Natural killer cell (primary cell): ENCODE measurements at regions not wholly inside any gene's neighbourhood (a gene's known extent, or its start where the extent isn't known, plus 50 kb on each side); places are given as distances from the start of the nearest gene placed in this dataset.

ENCODE experiments used
- ATAC-seq, 3 donors: fragments of 150-1000 bp in 2 of 3; fragments of 200-7000 bp in 1 of 3; cut with Tn5 transposase; 1 replicate in 1 of 3; 2 replicates in 2 of 3; pipeline ENCODE4 v1.10.0; 2021; ENCODE audit warnings: mild to moderate bottlenecking in 2 of 3, moderate library complexity in 2 of 3
- DNase-seq, 2 donors: peaks; one replicate each; pipeline versions ENCODE4 v3.0.0 to v3.0.0-alpha.2; 2013 to 2021; ENCODE audit warnings: mixed read lengths in 1 of 2
- H3K27ac ChIP-seq: one replicate; pipeline ENCODE4 v1.5.1; 2013; ENCODE audit warnings: mild to moderate bottlenecking, low read length
- H3K27me3 ChIP-seq: one replicate; pipeline ENCODE4 v1.6.1; 2013; ENCODE audit warnings: low read length; ENCODE audit not compliant: control insufficient read depth, insufficient read depth
- H3K36me3 ChIP-seq: one replicate; pipeline ENCODE4 v1.6.1; 2013; ENCODE audit warnings: low read length; ENCODE audit not compliant: control insufficient read depth, insufficient read depth
- H3K4me1 ChIP-seq: one replicate; pipeline ENCODE4 v1.6.1; 2013; ENCODE audit warnings: low read length; ENCODE audit not compliant: control insufficient read depth, insufficient read depth
- H3K4me3 ChIP-seq: one replicate; pipeline ENCODE4 v1.5.1; 2013; ENCODE audit warnings: low read length
- H3K9me3 ChIP-seq: one replicate; pipeline ENCODE4 v1.6.1; 2013; ENCODE audit warnings: low read length; ENCODE audit not compliant: control insufficient read depth, insufficient read depth
- H3K27ac Mint-ChIP-seq, 2 donors: one replicate each; pipeline ENCODE4 v1.8.0; 2022; ENCODE audit warnings: mild to moderate bottlenecking in 2 of 2, mixed read lengths in 2 of 2, moderate library complexity in 1 of 2
- H3K27me3 Mint-ChIP-seq, 2 donors: one replicate each; pipeline ENCODE4 v1.8.0; 2022; ENCODE audit warnings: low read depth in 2 of 2, mixed read lengths in 2 of 2
- H3K36me3 Mint-ChIP-seq: one replicate; pipeline ENCODE4 v1.8.0; 2022; ENCODE audit warnings: mixed read lengths
- H3K4me1 Mint-ChIP-seq, 2 donors: one replicate each; pipeline ENCODE4 v1.8.0; 2022; ENCODE audit warnings: mixed read lengths in 2 of 2
- H3K4me3 Mint-ChIP-seq: one replicate; pipeline ENCODE4 v1.8.0; 2022; ENCODE audit warnings: mild to moderate bottlenecking, moderate library complexity, mixed read lengths
- H3K9me3 Mint-ChIP-seq, 2 donors: one replicate each; pipeline ENCODE4 v1.8.0; 2022; ENCODE audit warnings: mixed read lengths in 2 of 2
- CTCF ChIP-seq: fragments of 200-600 bp; IDR thresholded peaks from one replicate; pipeline ENCODE4 v1.8.0; 2022; ENCODE audit warnings: antibody characterized with exemption
- WGBS: methylation state at CpG from one replicate; pipeline ENCODE4 v1.1.7; 2013; ENCODE audit warnings: missing lambda C conversion rate; ENCODE audit not compliant: insufficient coverage; 5-methylcytosine and 5-hydroxymethylcytosine counted together
- intact Hi-C: fragments of 100-400 bp; cut with micrococcal nuclease; formaldehyde crosslinking; loops from one replicate; pipeline ENCODE4 v1.14.2; 2022

- Histone ChIP-seq H3K36me3 (no peaks in the 10 kb centered on the region), H3K27me3 (no peaks in the 10 kb centered on the region), H3K4me1 (no peaks in the 10 kb centered on the region), H3K27ac (no peak overlapping the region), H3K4me3 (no peak overlapping the region), H3K9me3 (no peaks in the 10 kb centered on the region)
- ATAC-seq = no peak
- Mint-ChIP-seq H3K4me3 (no peak overlapping the region), H3K27ac (no peak overlapping the region), H3K9me3 (peaks cover 7 to 17% of the 10 kb centered on the region in 2 donors), H3K36me3 (no peaks in the 10 kb centered on the region), H3K4me1 (no peaks in the 10 kb centered on the region), H3K27me3 (no peaks in the 10 kb centered on the region)
- no peak for DNase-seq
- intact Hi-C loops = no loop called here
- 83% methylated on average over 5 of the region's 11 CpGs for WGBS
- no peak for TF ChIP-seq CTCF
Measured at GRCh38 chr2:138125306-138126288, 161.3 kb downstream of the HNMT start.

- ATAC-seq = no peak
- DNase-seq = no peak
- peaks cover 25 to 29% of the 10 kb centered on the region in 2 donors for H3K9me3 Mint-ChIP-seq
- no peaks in the 10 kb centered on the region for H3K4me1 ChIP-seq
- H3K4me3 ChIP-seq = no peak overlapping the region
- no peaks in the 10 kb centered on the region for H3K27me3 ChIP-seq
- H3K9me3 ChIP-seq = no peaks in the 10 kb centered on the region
- no peak overlapping the region for H3K27ac ChIP-seq
- H3K36me3 ChIP-seq = no peaks in the 10 kb centered on the region
- H3K27ac Mint-ChIP-seq = no peak overlapping the region
- no peak for TF ChIP-seq CTCF
- H3K4me1 Mint-ChIP-seq = no peaks in the 10 kb centered on the region
- intact Hi-C loops = no loop called here
- 100% methylated on average over 1 of the region's 1 CpG for WGBS
- H3K27me3 Mint-ChIP-seq = no peaks in the 10 kb centered on the region
- no peak overlapping the region for H3K4me3 Mint-ChIP-seq
- H3K36me3 Mint-ChIP-seq = no peaks in the 10 kb centered on the region
Measured at GRCh38 chr2:138132108-138132507, 167.8 kb downstream of the HNMT start.

GRCh38 chr2:138137949-138138348 lies 173.7 kb downstream of the HNMT start:
- no peak for ATAC-seq
- Histone ChIP-seq H3K36me3 (no peaks in the 10 kb centered on the region), H3K4me3 (no peak overlapping the region), H3K9me3 (no peaks in the 10 kb centered on the region), H3K27ac (no peak overlapping the region), H3K4me1 (no peaks in the 10 kb centered on the region), H3K27me3 (no peaks in the 10 kb centered on the region)
- TF ChIP-seq CTCF = no peak
- H3K4me1 Mint-ChIP-seq = no peaks in the 10 kb centered on the region
- H3K27ac Mint-ChIP-seq = no peak overlapping the region
- H3K27me3 Mint-ChIP-seq = no peaks in the 10 kb centered on the region
- DNase-seq = no peak
- H3K9me3 Mint-ChIP-seq = peaks cover 11 to 16% of the 10 kb centered on the region in 2 donors
- intact Hi-C loops = no loop called here
- no peaks in the 10 kb centered on the region for H3K36me3 Mint-ChIP-seq
- H3K4me3 Mint-ChIP-seq = no peak overlapping the region
